ENCODE measurements at regions not wholly inside any gene's neighbourhood (a gene's known extent, or its start where the extent isn't known, plus 50 kb on each side); places are given as distances from the start of the nearest gene placed in this dataset.
"Not testable (repeated sequence)": the region's sequence is repeated elsewhere in the genome, so short reads cannot be mapped to it uniquely, and the experiment has no call there.

- DNase-seq, result not testable (repeated sequence)
These were observed 71.9 kb upstream of the PRR23C start for GRCh38 chr3:139116631-139117030.

DNA sequence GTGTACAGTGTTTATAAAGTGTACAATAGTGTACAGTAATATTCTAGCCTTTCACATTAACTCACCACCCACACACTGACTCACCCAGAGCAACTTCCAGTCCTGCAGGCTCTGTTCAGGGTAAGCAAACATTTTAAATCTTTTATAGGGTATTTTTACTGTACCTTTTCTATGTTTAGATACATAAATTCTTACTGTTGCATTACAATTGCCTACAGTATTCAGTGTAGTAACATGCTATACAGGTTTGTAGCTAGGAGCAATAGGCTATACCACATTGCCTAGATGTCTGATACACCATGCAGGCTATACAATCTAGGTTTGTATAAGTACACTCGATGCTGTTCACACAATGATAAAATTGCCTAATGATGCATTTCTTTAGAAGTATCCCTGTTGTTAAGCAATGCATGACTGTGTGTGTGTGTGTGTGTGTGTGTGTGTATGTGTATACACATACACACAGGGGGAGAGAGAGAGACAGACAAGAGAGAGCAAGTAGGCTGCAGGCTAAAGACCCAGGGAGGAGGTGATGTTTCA, 72.5 kb upstream of the PRR23C start:
- DNase-seq, result no peak

DNA sequence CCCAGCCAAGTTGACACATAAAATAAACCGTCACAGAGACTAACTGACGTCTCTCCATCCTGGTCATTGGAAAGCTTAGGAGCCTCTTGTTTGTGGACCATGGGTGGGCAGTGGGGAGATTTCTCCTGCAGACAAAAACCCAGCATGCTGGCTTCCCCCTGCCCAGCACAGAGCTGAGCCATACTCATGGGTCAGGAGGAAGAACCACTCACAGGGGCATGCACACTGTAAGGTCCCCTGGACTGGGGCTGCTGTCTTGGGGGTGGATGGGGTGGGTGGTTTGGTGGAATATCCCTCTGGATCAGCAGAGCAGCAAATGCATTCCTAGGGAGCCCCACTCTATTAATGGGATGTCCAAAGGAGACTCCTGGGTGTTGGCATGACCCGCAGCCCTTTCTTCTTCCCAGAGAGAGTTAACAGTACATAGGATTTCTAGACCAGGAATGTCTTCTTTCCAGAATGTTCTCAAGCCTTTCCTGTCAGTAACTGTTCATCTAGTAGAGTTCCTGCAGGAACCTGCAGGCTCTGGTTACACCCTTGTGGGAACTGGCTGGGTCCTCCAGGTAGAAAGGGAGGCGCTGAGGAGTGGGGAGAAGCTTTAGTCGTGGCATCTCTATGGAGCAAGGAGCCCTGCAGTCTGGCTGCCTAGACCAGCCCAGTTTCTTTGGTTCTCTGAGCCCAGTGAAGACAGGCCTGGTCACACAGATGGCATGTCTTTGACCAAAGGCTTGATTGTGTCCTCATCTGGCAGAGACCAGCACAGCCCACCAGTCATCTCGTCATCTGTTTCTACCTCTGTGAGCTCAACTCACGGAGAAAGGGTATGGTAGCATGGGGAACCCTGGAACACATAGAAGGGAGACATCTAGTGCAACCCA, 73.4 kb upstream of the PRR23C start:
- no peak for DNase-seq

DNA sequence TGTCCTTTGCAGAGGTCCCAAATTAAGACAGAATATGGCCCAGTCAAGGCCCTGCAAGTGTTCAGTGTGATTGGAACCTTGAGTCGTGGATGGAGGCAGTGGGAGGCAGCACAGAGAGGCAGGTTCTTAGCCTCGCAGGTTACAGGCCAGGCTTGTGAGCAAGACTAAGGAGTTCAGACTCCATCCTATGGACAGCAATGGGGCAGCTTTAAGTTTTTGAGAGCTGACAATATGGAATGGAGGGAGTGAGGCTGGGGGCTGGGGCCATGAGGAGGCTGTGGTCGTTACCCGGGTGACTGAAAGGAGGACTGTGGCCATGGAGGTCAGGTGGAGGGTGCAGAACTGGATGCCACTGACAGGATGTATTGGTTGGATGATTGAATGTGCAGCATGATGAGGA, 74.1 kb upstream of the PRR23C start:
- no peak for DNase-seq

GRCh38 chr3:139119331-139120025, 74.8 kb upstream of the PRR23C start:
- no peak for DNase-seq

DNA sequence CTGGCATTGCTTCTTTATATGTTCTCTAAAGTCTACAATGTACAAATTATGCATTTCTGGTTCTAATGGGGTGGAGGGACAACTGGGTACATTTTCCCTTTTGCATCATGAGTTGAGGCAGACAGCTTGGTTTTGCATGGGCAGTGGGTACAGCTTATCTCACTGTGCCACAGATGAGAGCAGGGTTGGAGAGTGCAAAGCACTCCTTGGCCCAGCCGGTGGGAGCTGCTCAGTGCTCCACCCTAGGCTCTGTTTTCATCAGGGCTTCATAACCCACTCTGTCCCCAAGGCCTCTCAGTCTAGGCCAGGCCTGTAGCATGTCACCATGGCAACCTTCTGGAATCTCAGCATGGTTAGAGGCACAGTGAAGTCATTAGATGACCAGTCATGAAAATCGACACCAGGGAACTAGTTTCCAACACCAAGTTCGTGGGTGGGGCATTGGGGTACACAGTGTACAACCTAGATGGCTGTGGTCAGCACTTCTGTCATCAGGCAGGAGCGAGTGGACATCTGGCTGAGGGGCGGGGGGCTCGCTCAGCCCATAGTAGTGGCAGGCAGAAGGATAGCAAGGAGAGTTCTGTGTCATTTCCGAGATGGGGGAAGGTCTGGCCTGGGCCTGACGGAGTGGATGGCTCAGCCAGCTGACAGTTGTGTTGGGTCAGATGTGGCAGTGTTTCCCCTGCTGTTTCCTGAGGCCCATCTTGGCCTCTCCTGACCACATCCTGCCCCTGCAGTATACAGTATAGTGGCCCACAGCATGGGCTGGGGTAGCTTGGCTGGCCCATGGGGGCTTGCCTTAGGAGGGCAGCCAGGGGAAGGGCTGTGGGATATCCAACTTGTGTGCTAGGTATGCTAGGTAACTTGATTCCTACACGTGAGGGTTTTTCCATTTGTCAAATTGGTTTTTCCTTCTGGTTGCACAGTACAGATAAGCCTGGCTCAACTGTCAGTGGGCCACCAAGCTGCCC, 75.7 kb upstream of the PRR23C start:
- DNase-seq, result no peak

DNA sequence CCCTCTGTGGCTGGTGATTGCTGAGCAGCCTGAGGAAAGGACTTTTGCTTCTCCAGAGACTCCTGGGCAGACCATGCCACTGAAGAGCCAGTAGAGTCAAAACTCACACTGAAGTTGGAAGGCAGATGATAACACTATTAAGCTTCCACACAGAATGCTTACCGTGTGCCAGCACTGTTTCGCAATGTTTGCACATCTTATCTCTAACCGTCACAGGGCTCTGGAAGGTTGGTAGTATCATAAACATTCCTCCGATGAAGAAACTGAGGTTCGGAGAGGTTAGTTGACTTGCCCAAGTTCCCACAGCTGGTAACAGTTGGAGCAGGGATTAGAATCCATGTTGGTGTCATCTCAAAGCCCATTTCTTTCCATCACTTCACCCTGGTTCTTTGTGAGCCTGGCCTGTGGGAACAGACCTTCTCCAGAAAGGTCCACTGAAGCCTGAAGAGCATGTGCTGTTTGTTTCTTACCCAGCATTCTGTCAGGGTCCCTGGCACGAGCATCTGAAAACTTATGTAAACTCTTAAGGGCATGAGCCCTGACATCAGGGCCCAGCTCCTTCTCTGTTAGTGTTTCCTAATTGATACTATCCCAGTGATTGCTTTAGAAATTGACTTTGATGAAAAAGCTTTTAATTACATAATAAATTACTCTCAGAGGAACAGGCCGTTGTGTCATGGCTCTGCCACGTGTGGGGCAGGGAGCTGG, 77.0 kb upstream of the PRR23C start:
- no peak for DNase-seq

DNA sequence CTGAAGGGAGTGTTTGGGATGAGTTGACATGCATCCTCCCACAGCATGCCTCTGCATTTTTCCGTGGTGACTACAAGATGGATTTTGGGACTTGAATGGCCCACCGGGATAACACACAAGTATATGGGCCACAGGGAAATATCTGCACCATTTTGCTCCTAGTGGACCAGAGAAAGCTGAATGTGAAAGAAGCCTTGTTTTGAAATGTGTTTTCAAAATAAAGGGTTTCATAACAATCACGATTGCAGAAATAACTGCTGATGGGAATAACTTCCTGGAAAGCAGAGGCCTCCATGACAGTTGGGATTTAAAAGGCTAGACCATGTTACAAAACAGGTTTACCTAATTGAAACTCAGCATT, 77.5 kb upstream of the PRR23C start:
- DNase-seq, result no peak

- DNase-seq, result no peak
These were observed 77.9 kb upstream of the PRR23C start for GRCh38 chr3:139122612-139123011.

DNA sequence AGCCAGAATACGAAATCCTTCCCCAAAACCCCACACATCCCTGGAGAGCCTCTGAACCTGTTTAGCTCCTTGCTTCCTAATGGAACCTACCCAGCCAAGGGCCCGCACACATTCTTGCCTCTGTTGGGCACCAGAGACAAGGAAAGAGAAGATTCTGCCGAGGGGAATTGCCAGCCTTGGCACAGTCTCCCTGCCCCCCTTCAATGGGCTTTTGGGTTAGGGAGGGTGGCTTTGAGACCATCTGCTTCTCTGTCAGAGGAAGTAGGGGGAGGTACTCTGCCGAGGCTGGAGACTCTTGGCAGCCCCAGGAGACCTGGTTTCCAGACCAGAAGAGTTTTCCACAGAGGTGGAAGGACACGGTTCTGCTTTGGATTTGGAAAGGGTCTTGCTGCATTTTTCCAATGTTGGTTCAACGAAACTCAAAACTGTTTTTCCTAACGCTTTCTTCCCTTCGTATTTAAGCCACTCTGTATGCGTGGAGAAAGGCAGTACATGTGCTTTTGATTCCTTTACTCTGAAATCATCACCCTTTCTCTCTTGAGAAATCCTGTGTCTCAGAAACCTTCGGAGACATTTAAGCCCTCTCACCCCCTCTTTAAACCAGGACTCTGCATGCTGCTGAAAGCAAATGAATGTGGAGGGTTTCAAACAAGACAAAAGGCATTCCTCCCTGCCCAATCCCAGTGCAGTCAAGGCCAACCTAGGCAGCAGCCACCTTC, 78.8 kb upstream of the PRR23C start:
- DNase-seq, result no peak

DNA sequence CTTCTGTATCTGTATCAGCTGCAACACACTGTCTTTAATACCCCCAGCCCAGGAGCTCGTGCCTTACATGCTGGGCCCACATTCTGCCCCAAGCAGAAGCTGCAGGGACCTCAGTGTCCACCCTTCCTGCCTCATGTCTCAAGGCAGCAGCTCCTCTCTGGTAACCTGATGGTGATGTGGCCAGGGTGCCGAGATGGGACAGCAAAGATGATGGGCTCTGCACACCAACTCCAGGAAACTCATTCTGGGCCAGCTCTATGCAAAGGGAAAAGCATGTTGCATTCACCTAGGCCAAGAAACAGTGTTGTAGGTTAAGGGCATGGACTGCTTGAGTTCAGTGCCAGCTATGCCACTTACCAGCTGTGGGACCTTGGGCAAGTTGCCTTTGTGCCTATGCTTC, 79.5 kb upstream of the PRR23C start:
- DNase-seq, result no peak

GRCh38 chr3:139127101-139127500, 82.4 kb upstream of the PRR23C start:
- DNase-seq, result no peak

DNA sequence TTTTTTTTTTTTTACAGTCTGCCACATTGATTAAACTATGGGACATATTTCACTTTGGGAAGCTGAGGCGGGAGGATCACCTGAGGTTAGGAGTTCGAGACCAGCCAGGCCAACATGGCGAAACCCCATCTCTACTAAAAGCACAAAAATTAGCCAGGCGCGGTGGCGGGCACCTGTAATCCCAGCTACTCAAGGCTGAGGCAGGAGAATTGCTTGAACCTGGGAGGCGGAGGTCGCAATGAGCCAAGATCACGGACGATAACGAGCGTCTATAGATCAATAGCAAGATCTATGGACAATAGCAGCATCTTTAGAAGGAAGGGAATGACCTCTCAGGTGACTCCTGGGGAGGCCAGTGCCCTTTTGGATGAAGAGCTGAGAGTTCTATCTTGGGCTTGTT, 82.9 kb upstream of the PRR23C start:
- not testable (repeated sequence) for DNase-seq

DNA sequence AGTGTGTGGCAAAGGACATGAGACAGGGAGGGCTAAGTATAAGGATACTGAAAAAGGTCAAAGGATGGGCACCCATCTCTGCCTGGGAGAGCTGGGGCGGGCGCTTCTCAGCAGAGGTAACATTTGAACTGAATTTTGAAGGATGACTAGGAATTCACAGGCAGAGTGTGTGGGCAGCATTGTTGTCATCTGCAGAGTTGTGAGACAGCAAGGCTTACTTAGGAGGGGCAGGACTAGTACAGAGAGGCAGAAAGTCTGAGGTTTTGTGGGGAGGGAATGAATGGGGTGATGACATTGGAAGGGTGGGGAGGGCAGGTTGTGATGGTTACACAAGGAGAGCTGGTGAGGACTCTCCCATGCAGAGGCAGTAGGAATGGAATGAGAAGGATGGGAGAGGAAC, 84.1 kb upstream of the PRR23C start:
- no peak for DNase-seq

DNA sequence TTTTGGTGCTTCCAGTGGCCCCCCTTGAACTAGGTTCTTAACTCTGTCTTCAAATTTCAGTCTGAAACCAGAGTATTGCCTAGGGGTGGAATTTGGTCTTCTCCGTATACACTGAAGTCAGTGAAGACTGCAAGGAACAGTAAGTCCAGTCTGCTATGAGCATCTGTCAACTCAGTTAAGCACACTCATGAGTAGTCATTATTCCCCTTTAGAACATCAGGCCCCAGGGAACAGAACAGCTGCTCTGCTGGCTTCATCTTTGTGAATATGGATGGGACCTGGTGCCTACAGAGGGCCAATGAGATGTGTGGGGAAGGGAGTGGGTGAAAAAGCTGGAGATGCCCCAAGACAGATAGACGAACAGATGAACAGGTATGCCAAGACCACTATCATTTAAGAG, 85.2 kb upstream of the PRR23C start:
- DNase-seq, result no peak

- no peak for DNase-seq
These were observed 85.9 kb upstream of the PRR23C start for GRCh38 chr3:139130390-139131140.

DNA sequence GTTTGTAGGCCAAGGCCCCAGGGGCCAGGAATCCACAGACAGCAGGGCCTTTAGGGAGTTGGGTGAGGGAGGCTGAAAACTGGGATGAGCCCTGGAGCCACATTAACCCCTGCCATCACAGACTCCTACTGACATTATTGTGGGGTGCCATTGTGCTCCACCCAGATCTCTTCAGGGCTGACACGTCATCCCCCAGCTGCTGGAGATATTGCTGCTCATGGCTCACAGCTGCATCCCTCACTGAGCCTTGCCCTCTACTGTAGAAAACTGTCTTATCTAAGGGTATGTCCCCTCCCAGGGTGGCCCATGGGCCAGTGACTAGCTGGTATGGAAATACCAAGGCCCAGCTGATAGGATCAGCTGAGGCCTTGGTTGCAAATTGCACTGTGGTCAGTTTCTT, 87.3 kb upstream of the PRR23C start:
- no peak for DNase-seq

DNA sequence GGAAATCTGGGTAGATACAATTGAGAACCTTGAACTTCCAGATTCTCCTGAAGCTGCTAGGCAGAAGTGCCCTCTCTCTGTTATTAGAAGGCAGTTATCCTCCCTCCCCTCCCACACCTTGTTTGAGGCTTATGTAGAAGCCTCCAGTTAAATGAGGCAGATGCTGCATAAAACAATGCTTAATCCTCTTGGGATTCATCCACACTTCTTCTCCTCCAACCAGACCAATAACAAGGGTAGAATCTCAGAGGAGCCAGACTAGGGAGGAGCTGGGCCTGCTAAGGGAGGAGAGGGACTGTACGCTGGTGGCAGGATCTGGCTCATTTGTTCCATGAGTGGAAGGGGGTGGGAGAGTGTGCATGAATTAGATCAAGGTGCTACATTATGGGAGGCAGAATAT, 88.3 kb upstream of the PRR23C start:
- DNase-seq, result no peak

DNA sequence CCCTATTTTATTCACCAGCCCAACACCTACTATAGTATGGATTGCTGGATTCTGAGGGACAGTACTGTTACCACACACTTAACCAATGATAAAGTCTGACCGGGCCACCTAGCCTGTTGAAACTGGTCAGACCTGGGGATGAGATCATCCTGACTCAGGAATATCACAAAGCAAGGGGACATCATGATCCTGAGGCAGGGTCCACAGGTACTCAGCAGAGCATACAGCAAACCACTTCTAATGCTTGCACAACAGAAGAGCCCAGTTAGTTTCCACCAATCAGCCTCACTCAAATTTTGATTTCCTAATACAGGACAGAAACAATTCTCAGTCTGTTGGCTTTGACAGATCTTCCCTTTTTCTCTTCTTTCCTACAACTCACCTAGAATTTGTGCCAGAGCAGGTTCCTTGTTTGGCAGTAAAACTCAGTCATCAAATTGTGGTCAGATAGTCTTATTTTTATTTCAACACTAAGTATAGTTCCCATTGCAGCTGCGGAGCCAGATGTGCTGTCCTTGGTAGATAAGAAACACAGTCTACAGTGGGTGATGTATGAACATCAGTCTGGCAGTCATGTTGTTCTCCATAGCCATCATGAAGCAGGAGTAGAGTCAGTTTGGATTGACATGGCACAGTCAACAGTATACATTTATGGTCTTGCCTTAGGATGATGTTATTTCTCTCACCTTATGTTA, 90.1 kb upstream of the PRR23C start:
- DNase-seq, result no peak

- DNase-seq, result no peak
These were observed 91.0 kb upstream of the PRR23C start for GRCh38 chr3:139135657-139136056.

Data from NCI-H1436 (cell line).